H1 (cell line): ENCODE measurements at regions not wholly inside any gene's neighbourhood (a gene's known extent, or its start where the extent isn't known, plus 50 kb on each side); places are given as distances from the start of the nearest gene placed in this dataset.

ENCODE experiments used
- CTCF ChIA-PET: fragments of 300-600 bp; sonication (Branson Sonifier 250); formaldehyde crosslinking; loops from one replicate; lab custom pipeline; 2021; ENCODE audit not compliant: partially characterized antibody; lab: Charles Lee
- POLR2A ChIA-PET: fragments of 300-600 bp; sonication (Branson Sonifier 250); formaldehyde crosslinking; loops from one replicate; lab custom pipeline; 2021; ENCODE audit warnings: inconsistent platforms; ENCODE audit not compliant: partially characterized antibody; lab: Charles Lee
- DNase-seq, 2 experiments: peaks; one replicate each; pipeline versions ENCODE4 v3.0.0 to v3.0.0-alpha.2; 2010 to 2022; ENCODE audit warnings: low spot score in 2 of 2, low read depth in 1 of 2, mixed read lengths in 1 of 2
- FAIRE-seq: peaks from 2 replicates; lab custom pipeline; 2011; peaks lifted over from hg19 to GRCh38; lab: Jason Lieb, UNC
- H2AFZ ChIP-seq: 2 replicates; pipeline ENCODE4 v1.8.1; 2012; ENCODE audit warnings: low read length, inconsistent platforms
- H2AK5ac ChIP-seq: 2 replicates; pipeline ENCODE4 v1.6.1; 2013; ENCODE audit warnings: low read depth, low read length
- H2BK120ac ChIP-seq: replicated peaks from 2 replicates; pipeline ENCODE3; 2013; ENCODE audit warnings: low read depth, low read length, inconsistent platforms
- H2BK12ac ChIP-seq: 2 replicates; pipeline ENCODE4 v1.6.1; 2013; ENCODE audit warnings: low read depth, low read length
- H2BK15ac ChIP-seq: 2 replicates; pipeline ENCODE4 v1.6.1; 2013; ENCODE audit warnings: low read length
- H2BK20ac ChIP-seq: 2 replicates; pipeline ENCODE4 v1.6.1; 2013; ENCODE audit warnings: low read length
- H2BK5ac ChIP-seq: 2 replicates; pipeline ENCODE4 v1.6.1; 2013; ENCODE audit warnings: low read depth, low read length
- H3K14ac ChIP-seq: 2 replicates; pipeline ENCODE4 v1.6.1; 2013; ENCODE audit warnings: inconsistent platforms; ENCODE audit not compliant: insufficient read length
- H3K18ac ChIP-seq: 2 replicates; pipeline ENCODE4 v1.6.1; 2013; ENCODE audit warnings: low read length; ENCODE audit errors: extremely low read depth
- H3K23ac ChIP-seq: 2 replicates; pipeline ENCODE4 v1.6.1; 2013; ENCODE audit warnings: inconsistent platforms; ENCODE audit not compliant: insufficient read length
- H3K23me2 ChIP-seq: 2 replicates; pipeline ENCODE4 v1.6.1; 2013; ENCODE audit warnings: low read depth, low read length
- H3K27ac ChIP-seq: 2 replicates; pipeline ENCODE4 v1.6.1; 2011; ENCODE audit warnings: low read depth, low read length, inconsistent platforms
- H3K27me3 ChIP-seq, 4 experiments: replicated peaks in 1 of 4; 1 replicate in 1 of 4; 2 replicates in 3 of 4; pipeline versions ENCODE4 v1.6.1 to v1.8.1; 2011 to 2013; ENCODE audit warnings: low read length in 3 of 4, mild to moderate bottlenecking in 3 of 4, inconsistent platforms in 2 of 4, mixed read lengths in 2 of 4, moderate library complexity in 1 of 4; ENCODE audit not compliant: control insufficient read depth in 3 of 4, insufficient read depth in 3 of 4; ENCODE audit errors: extremely low read depth in 1 of 4
- H3K36me3 ChIP-seq, 4 experiments: 2 replicates each; pipeline versions ENCODE4 v1.6.1 to v1.8.1; 2011 to 2013; ENCODE audit warnings: mild to moderate bottlenecking in 4 of 4, low read length in 3 of 4, moderate library complexity in 2 of 4, control low read depth in 1 of 4, inconsistent platforms in 1 of 4; ENCODE audit not compliant: insufficient read depth in 4 of 4, control insufficient read depth in 2 of 4
- H3K4ac ChIP-seq: replicated peaks from 2 replicates; pipeline ENCODE3; 2013; ENCODE audit warnings: low read length, low read depth, mixed read lengths, inconsistent platforms; ENCODE audit not compliant: insufficient read length
- H3K4me1 ChIP-seq, 4 experiments: replicated peaks in 1 of 4; 1 replicate in 1 of 4; 2 replicates in 3 of 4; pipeline versions ENCODE4 v1.6.1 to v1.8.1; 2011 to 2013; ENCODE audit warnings: low read length in 3 of 4, inconsistent platforms in 2 of 4, mixed read lengths in 1 of 4; ENCODE audit not compliant: insufficient read depth in 4 of 4, control insufficient read depth in 3 of 4
- H3K4me2 ChIP-seq, 2 experiments: 2 replicates each; pipeline versions ENCODE4 v1.6.1 to v1.8.1; 2011 to 2013; ENCODE audit warnings: low read depth in 2 of 2, low read length in 2 of 2, control low read depth in 1 of 2, inconsistent platforms in 1 of 2, mild to moderate bottlenecking in 1 of 2; ENCODE audit not compliant: insufficient read depth in 1 of 2
- H3K4me3 ChIP-seq, 4 experiments: fragments of 200-600, 300-600 bp in 1 of 4; sonication (generic), shearing (Covaris generic), sonication (Bioruptor Twin) in 1 of 4; 2 replicates each; pipeline versions ENCODE4 v1.5.1 to v1.8.1; 2011 to 2016; ENCODE audit warnings: low read length in 4 of 4, low read depth in 3 of 4, control low read depth in 2 of 4, inconsistent platforms in 2 of 4, mild to moderate bottlenecking in 2 of 4, mixed read lengths in 1 of 4, moderate library complexity in 1 of 4; ENCODE audit not compliant: insufficient read depth in 2 of 4; ENCODE audit errors: extremely low read depth in 1 of 4
- H3K56ac ChIP-seq: replicated peaks from 2 replicates; pipeline ENCODE3; 2013; ENCODE audit warnings: low read depth, mild to moderate bottlenecking, mixed read lengths, low read length, inconsistent platforms; ENCODE audit not compliant: insufficient read length
- H3K79me1 ChIP-seq: 2 replicates; pipeline ENCODE4 v1.6.1; 2013; ENCODE audit warnings: low read depth, low read length, control low read depth
- H3K79me2 ChIP-seq, 2 experiments: 2 replicates each; pipeline versions ENCODE4 v1.6.1 to v1.8.1; 2012 to 2013; ENCODE audit warnings: low read length in 2 of 2, mild to moderate bottlenecking in 2 of 2, inconsistent platforms in 1 of 2; ENCODE audit not compliant: insufficient read depth in 2 of 2, control insufficient read depth in 1 of 2
- H3K9ac ChIP-seq, 4 experiments: replicated peaks in 1 of 4; 1 replicate in 1 of 4; 2 replicates in 3 of 4; pipeline versions ENCODE4 v1.6.1 to v1.8.1; 2011 to 2013; ENCODE audit warnings: low read depth in 3 of 4, low read length in 3 of 4, control low read depth in 2 of 4, mild to moderate bottlenecking in 2 of 4, moderate library complexity in 2 of 4, inconsistent platforms in 1 of 4; ENCODE audit errors: extremely low read depth in 1 of 4
- H3K9me3 ChIP-seq, 2 experiments: 2 replicates each; pipeline versions ENCODE4 v1.6.1 to v1.8.1; 2012 to 2013; ENCODE audit warnings: mild to moderate bottlenecking in 2 of 2, moderate library complexity in 2 of 2, control low read depth in 1 of 2, inconsistent platforms in 1 of 2, low read depth in 1 of 2, low read length in 1 of 2, mixed read lengths in 1 of 2; ENCODE audit not compliant: insufficient read depth in 2 of 2
- H4K20me1 ChIP-seq, 2 experiments: replicated peaks in 1 of 2; 2 replicates each; pipeline versions ENCODE3 to v1.8.1; 2011 to 2013; ENCODE audit warnings: inconsistent platforms in 2 of 2, low read length in 2 of 2, mild to moderate bottlenecking in 1 of 2; ENCODE audit not compliant: insufficient read depth in 2 of 2, control insufficient read depth in 1 of 2
- H4K5ac ChIP-seq: 2 replicates; pipeline ENCODE4 v1.6.1; 2013; ENCODE audit warnings: low read length, low read depth, mixed read lengths, inconsistent platforms; ENCODE audit not compliant: insufficient read length
- H4K8ac ChIP-seq: 2 replicates; pipeline ENCODE4 v1.8.0; 2013; ENCODE audit warnings: mild to moderate bottlenecking, moderate library complexity, low read length, inconsistent platforms; ENCODE audit not compliant: insufficient read depth; ENCODE audit errors: extremely low read depth
- H4K91ac ChIP-seq: replicated peaks from 2 replicates; pipeline ENCODE3; 2013; ENCODE audit warnings: low read length, mixed read lengths, inconsistent platforms; ENCODE audit not compliant: insufficient read length
- ASH2L ChIP-seq: fragments of 200-600, 300-600 bp; sonication (generic); IDR thresholded peaks from one replicate; pipeline ENCODE4 v1.7.1; 2017; ENCODE audit warnings: low read length
- CBX8 ChIP-seq: fragments of 300-800, 300-1000 bp; sonication (generic); IDR thresholded peaks from 2 replicates; pipeline ENCODE4 v1.7.1; 2016; ENCODE audit warnings: low read depth, low read length, borderline replicate concordance
- EP300 ChIP-seq, 2 experiments: IDR thresholded peaks; 1 replicate in 1 of 2; 2 replicates in 1 of 2; pipeline ENCODE4 v1.6.1; 2011 to 2012; ENCODE audit warnings: low read depth in 2 of 2, low read length in 2 of 2, mild to moderate bottlenecking in 2 of 2, borderline replicate concordance in 1 of 2, inconsistent platforms in 1 of 2, moderate library complexity in 1 of 2
- EZH2 ChIP-seq: fragments of 200-600 bp; sonication (generic); IDR thresholded peaks from 2 replicates; pipeline ENCODE4 v1.7.1; 2012; ENCODE audit warnings: low read depth, mild to moderate bottlenecking, moderate library complexity, low read length, inconsistent platforms; ENCODE audit not compliant: severe bottlenecking
- RBBP5 ChIP-seq: IDR thresholded peaks from 2 replicates; pipeline ENCODE4 v1.7.1; 2012; ENCODE audit warnings: low read depth, mild to moderate bottlenecking, inconsistent platforms, low read length, moderate library complexity, borderline replicate concordance
- SUZ12 ChIP-seq: fragments of 200-600 bp; sonication (generic); IDR thresholded peaks from 2 replicates; pipeline ENCODE4 v1.6.1; 2012; ENCODE audit warnings: mild to moderate bottlenecking, inconsistent platforms, low read length, moderate library complexity, mixed read lengths
- ZNF274 ChIP-seq: IDR thresholded peaks from 2 replicates; pipeline ENCODE4 v1.7.0; 2012; ENCODE audit warnings: low read length, borderline replicate concordance; ENCODE audit errors: extremely low read depth
- WGBS, 2 experiments: shearing (Covaris generic) in 1 of 2; methylation state at CpG; one replicate each; pipeline versions ENCODE4 v1.1.6 to v1.1.7; 2013 to 2015; ENCODE audit warnings: low lambda C conversion rate in 2 of 2, mixed read lengths in 2 of 2, inconsistent platforms in 1 of 2, low coverage in 1 of 2, missing lambda C conversion rate in 1 of 2; ENCODE audit not compliant: insufficient replicate concordance in 2 of 2, insufficient coverage in 1 of 2, insufficient read length in 1 of 2; ENCODE audit errors: extremely low coverage in 1 of 2, missing lambda C conversion rate in 1 of 2; 5-methylcytosine and 5-hydroxymethylcytosine counted together

DNA sequence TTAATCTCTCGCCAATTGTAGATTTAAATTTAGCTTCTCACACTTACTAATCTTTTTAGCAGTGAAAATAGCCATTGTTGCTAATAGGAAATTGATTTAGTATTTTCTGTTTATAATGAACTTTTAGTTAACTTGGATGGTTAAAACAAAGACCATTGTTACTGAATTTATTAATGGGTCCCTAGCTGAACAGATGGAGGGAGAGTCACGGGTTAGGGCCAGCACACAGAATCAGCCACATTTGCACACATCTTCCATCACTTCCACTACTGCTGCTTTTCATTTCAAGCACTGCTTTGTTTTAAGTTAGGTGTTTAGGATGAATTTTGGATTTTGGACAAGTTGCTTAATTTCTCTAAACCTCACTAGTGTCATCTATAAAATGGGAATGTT lies 125.9 kb upstream of the ADAMTSL1 start:
- ChIA-PET CTCF (interaction anchor here (1.5 kb wide), 1 partner anchor 93 kb away, joined by 4 read pairs; no protein-coding TSS in a partner anchor), POLR2A (no interaction called here)
- TF ChIP-seq CBX8, result no peak
- TF ChIP-seq SUZ12, result no peak
- TF ChIP-seq RBBP5, result no peak
- no peak for TF ChIP-seq EZH2
- TF ChIP-seq EP300 (IDR thresholded peaks at IDR 0.05; ENCODE audit: borderline replicate concordance in 1 of 2, low read depth in 2 of 2, low read length in 2 of 2), result no peak
- no peak for TF ChIP-seq ASH2L
- no peak for TF ChIP-seq ZNF274

More for the DNA sequence above, 125.9 kb upstream of the ADAMTSL1 start:
- H3K27me3 ChIP-seq, result no peaks in the 10 kb centered on the region
- no peaks in the 10 kb centered on the region for H3K9me3 ChIP-seq
- H3K4me3 ChIP-seq, result no peak overlapping the region
- H2BK5ac ChIP-seq, result no peak overlapping the region
- no peaks in the 10 kb centered on the region for H3K36me3 ChIP-seq
- no peak overlapping the region for H3K27ac ChIP-seq
- no peak overlapping the region for H3K56ac ChIP-seq
- peaks cover 0 to 5% (median 0%) of the 10 kb centered on the region in 4 experiments; a peak in 1 of 7 replicates for H3K4me1 ChIP-seq
- DNase-seq (no peak), FAIRE-seq (no peak)
- H4K91ac ChIP-seq, result no peak overlapping the region
- no peak overlapping the region for H2BK15ac ChIP-seq
- no peak overlapping the region for H3K23ac ChIP-seq
- no peak overlapping the region for H2BK12ac ChIP-seq
- H4K5ac ChIP-seq, result no peak overlapping the region
- no peaks in the 10 kb centered on the region for H4K20me1 ChIP-seq
- no peak overlapping the region for H2BK20ac ChIP-seq
- H2AFZ ChIP-seq, result no peak overlapping the region
- no peak overlapping the region for H2BK120ac ChIP-seq
- 83% methylated on average over 2 of the region's 2 CpGs; no CpG with 5 or more reads in 1 of the 2 experiments for WGBS, 2 experiments
- H3K79me2 ChIP-seq, result no peaks in the 10 kb centered on the region
- H3K4me2 ChIP-seq, result no peak overlapping the region
- no peak overlapping the region for H3K18ac ChIP-seq
- no peaks in the 10 kb centered on the region for H3K23me2 ChIP-seq
- H3K14ac ChIP-seq, result no peak overlapping the region
- H2AK5ac ChIP-seq, result no peak overlapping the region
- no peak overlapping the region for H3K4ac ChIP-seq
- H3K79me1 ChIP-seq, result no peaks in the 10 kb centered on the region
- H4K8ac ChIP-seq, result no peak overlapping the region
- H3K9ac ChIP-seq, result no peak overlapping the region
